Ascending aorta (tissue), 2 donors: ENCODE measurements at regions not wholly inside any gene's neighbourhood (a gene's known extent, or its start where the extent isn't known, plus 50 kb on each side); places are given as distances from the start of the nearest gene placed in this dataset.

Experiments
- DNase-seq, 2 donors: peaks; one replicate each; pipeline ENCODE4 v3.0.0-alpha.2; 2019; ENCODE audit warnings: low spot score in 2 of 2
- H3K27ac ChIP-seq, 2 donors: fragments of 200-600 bp; sonication (generic); one replicate each; pipeline ENCODE4 v1.5.1; 2016 to 2017; ENCODE audit warnings: mild to moderate bottlenecking in 1 of 2
- H3K27me3 ChIP-seq: fragments of 200-600 bp; sonication (generic); one replicate; pipeline ENCODE4 v1.5.1; 2017
- H3K36me3 ChIP-seq, 2 donors: fragments of 200-600 bp; sonication (generic); one replicate each; pipeline ENCODE4 v1.5.1; 2016
- H3K4me1 ChIP-seq, 2 donors: fragments of 200-600 bp; sonication (generic); one replicate each; pipeline ENCODE4 v1.5.1; 2016 to 2017; ENCODE audit warnings: mild to moderate bottlenecking in 1 of 2
- H3K4me3 ChIP-seq, 2 donors: fragments of 200-600 bp; sonication (generic); one replicate each; pipeline ENCODE4 v1.5.1; 2016 to 2017; ENCODE audit warnings: mild to moderate bottlenecking in 1 of 2
- H3K9me3 ChIP-seq, 2 donors: fragments of 200-600 bp; sonication (generic); one replicate each; pipeline ENCODE4 v1.5.1; 2016
- intact Hi-C: fragments of 100-400 bp; cut with DNase I; formaldehyde crosslinking; loops from one replicate; pipeline ENCODE4 v1.15.1; 2023
- TF ChIP-seq, protein P1 (sequence below), 3 experiments: fragments of 200-600 bp in 2 of 3; fragments of 450-650 bp in 1 of 3; sonication (generic) in 2 of 3; IDR thresholded peaks; one replicate each; pipeline ENCODE4 v1.5.1; 2016 to 2019; ENCODE audit warnings: antibody characterized with exemption in 3 of 3, mild to moderate bottlenecking in 1 of 3, moderate library complexity in 1 of 3

DNA sequence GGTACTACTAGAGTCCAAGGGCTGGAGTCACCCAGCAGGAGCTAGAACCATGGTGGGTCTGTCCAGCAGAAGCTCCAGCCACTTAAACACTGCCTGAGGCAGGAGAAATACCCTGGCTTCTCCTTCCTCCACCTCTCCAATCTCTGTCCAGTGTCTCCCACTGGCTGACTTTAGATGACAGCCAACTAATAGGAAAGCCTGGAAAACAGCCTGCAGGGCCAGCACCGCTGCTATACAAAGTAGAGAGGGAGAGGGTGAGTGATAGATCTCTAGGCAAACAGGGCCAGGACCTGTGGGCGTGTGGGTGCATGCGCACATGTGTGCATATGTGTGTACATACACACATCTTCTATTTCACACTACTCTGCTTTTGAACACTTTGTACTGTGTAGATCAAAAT lies 56.5 kb upstream of the ATP8A1 start:
- TF ChIP-seq, protein P1, sequence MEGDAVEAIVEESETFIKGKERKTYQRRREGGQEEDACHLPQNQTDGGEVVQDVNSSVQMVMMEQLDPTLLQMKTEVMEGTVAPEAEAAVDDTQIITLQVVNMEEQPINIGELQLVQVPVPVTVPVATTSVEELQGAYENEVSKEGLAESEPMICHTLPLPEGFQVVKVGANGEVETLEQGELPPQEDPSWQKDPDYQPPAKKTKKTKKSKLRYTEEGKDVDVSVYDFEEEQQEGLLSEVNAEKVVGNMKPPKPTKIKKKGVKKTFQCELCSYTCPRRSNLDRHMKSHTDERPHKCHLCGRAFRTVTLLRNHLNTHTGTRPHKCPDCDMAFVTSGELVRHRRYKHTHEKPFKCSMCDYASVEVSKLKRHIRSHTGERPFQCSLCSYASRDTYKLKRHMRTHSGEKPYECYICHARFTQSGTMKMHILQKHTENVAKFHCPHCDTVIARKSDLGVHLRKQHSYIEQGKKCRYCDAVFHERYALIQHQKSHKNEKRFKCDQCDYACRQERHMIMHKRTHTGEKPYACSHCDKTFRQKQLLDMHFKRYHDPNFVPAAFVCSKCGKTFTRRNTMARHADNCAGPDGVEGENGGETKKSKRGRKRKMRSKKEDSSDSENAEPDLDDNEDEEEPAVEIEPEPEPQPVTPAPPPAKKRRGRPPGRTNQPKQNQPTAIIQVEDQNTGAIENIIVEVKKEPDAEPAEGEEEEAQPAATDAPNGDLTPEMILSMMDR (IDR thresholded peaks at IDR 0.05) = no peak
- Histone ChIP-seq H3K36me3 (no peaks in the 10 kb centered on the region), H3K4me1 (no peaks in the 10 kb centered on the region), H3K4me3 (no peak overlapping the region), H3K27ac (no peak overlapping the region), H3K9me3 (no peaks in the 10 kb centered on the region), H3K27me3 (no peaks in the 10 kb centered on the region)
- intact Hi-C loops = no loop called here
- DNase-seq = no peak

DNA sequence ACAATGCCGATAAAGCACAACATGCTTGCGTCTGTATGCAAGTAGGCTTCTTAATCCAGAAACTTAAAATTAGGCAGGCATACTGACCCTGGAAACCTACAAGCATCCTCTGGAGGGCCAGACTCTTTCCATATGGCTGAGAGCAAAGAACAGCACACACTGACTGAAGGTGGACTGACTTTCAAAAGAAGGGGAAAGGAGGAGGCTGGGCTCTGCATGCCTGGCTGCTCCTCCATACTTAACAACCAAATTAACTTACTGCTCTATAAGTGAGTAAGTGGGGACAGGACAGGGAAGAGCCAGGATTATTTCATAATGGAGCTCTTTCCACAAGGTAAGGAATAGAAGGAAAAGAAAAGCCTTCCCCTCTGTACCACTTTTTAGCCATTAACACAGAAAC lies 55.9 kb upstream of the ATP8A1 start:
- Histone ChIP-seq H3K27ac (no peak overlapping the region), H3K27me3 (no peaks in the 10 kb centered on the region), H3K4me3 (no peak overlapping the region), H3K4me1 (no peaks in the 10 kb centered on the region), H3K36me3 (no peaks in the 10 kb centered on the region), H3K9me3 (no peaks in the 10 kb centered on the region)
- intact Hi-C loops = no loop called here
- DNase-seq = no peak
- TF ChIP-seq, protein P1 (IDR thresholded peaks at IDR 0.05) = no peak

DNA sequence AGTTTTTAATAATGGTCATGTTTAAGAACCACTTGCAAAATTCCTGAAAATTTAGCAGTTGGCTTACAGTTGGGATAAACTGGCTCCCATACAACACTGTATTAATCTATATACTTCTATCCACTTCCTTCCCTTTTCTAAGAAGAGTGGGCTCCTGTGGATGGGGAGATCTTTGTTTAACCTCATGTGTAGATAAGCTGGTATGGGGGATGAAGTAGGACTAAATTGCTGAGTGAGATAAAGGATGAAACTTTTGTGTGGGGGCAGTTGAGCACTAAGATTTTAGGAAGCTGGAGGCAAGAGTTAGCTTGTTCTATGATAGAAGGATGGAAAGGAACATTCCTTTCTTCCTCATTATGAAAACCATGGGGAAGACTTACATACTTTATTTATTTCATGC lies 54.6 kb upstream of the ATP8A1 start:
- Histone ChIP-seq H3K4me3 (no peak overlapping the region), H3K27ac (no peak overlapping the region), H3K27me3 (no peaks in the 10 kb centered on the region), H3K4me1 (no peaks in the 10 kb centered on the region), H3K36me3 (no peaks in the 10 kb centered on the region), H3K9me3 (no peaks in the 10 kb centered on the region)
- TF ChIP-seq, protein P1 (IDR thresholded peaks at IDR 0.05) = no peak
- DNase-seq = no peak
- intact Hi-C loops = no loop called here

DNA sequence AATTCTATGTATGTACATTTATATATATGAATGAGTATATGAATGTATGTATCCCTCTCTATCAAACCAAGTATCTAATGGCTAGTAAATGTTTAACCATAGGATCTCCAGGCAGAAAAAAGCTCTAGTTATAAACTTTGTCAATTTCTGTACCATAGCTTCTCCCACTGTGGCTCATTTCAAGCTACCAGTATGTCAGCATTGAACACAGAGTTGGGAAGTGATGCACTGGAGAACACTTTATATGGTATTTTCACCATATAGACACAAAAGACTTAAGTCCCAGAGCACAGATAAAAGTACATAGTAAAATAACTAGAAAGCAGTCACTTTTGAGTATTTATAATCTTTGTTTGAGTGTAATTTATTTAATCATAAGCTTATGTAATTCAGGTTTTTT lies 53.9 kb upstream of the ATP8A1 start:
- intact Hi-C loops = no loop called here
- TF ChIP-seq, protein P1 (IDR thresholded peaks at IDR 0.05) = no peak
- Histone ChIP-seq H3K27me3 (no peaks in the 10 kb centered on the region), H3K27ac (no peak overlapping the region), H3K9me3 (no peaks in the 10 kb centered on the region), H3K4me1 (no peaks in the 10 kb centered on the region), H3K36me3 (no peaks in the 10 kb centered on the region), H3K4me3 (no peak overlapping the region)
- DNase-seq = no peak

DNA sequence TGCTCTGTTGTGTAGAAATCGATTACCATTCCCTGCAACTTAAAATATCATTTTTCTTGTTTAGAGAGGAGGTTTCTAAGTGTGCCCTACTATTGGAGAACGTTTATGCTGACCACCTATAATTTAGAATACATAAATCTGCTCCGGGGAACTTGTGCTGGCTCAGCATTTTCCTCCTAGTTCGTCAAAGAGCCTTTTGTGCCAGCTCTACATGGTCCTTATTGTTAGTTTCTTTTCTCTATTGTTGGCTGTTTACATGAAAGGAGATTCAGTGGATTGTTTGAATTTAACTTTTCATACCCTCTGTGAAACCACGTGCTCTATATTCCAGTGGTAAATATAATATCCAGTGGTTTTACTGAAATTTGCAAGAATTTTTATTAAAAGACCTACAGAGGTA lies 53.4 kb upstream of the ATP8A1 start:
- Histone ChIP-seq H3K27me3 (no peaks in the 10 kb centered on the region), H3K27ac (no peak overlapping the region), H3K4me3 (no peak overlapping the region), H3K4me1 (no peaks in the 10 kb centered on the region), H3K9me3 (no peaks in the 10 kb centered on the region), H3K36me3 (no peaks in the 10 kb centered on the region)
- DNase-seq = no peak
- intact Hi-C loops = no loop called here
- TF ChIP-seq, protein P1 (IDR thresholded peaks at IDR 0.05) = no peak

DNA sequence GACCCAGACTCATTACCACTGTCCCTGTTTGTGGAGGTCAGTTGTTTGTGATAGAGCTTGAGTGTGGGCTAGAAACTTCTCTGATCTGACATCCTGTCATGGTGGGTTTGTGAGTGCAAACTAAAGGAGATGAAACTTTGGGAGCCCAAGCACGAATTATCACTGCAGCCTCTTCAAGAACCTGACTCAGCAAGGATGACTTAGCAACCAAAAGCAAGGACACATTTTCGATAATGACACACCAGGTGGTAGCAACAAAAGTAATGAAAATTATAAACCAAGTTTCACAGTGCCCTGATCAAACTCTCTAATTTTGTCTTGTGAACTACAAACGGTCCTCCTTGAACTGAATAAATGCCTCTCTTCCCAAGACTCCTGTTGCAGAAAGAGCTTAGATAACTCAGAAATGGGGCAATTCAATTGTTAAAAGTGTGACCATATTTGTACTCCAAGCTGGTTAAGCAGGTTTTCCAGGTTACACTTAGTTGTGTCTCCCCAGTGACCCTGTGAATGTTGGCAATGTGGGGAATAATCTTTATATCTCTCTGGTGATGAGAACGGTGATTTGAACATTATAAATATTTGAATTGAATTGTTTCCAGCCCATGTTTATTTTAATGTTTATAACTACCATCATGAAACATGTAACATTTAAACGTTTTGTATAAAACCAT lies 52.6 kb upstream of the ATP8A1 start:
- no peaks in the 10 kb centered on the region for H3K27me3 ChIP-seq
- no peaks in the 10 kb centered on the region for H3K4me1 ChIP-seq
- no peaks in the 10 kb centered on the region for H3K9me3 ChIP-seq
- H3K36me3 ChIP-seq = no peaks in the 10 kb centered on the region
- H3K27ac ChIP-seq = no peak overlapping the region
- intact Hi-C loops = no loop called here
- DNase-seq = no peak
- TF ChIP-seq, protein P1 (IDR thresholded peaks at IDR 0.05) = no peak
- H3K4me3 ChIP-seq = no peak overlapping the region
